CD14-positive monocyte (primary cell): ENCODE measurements at regions not wholly inside any gene's neighbourhood (a gene's known extent, or its start where the extent isn't known, plus 50 kb on each side); places are given as distances from the start of the nearest gene placed in this dataset.

Experiments
- DNase-seq, 3 donors: peaks; one replicate each; pipeline ENCODE4 v3.0.0-alpha.2; 2011 to 2022
- H2AFZ ChIP-seq: 2 replicates; pipeline ENCODE4 v1.6.0; 2012; ENCODE audit warnings: mild to moderate bottlenecking, low read depth, low read length, inconsistent platforms; ENCODE audit not compliant: insufficient read depth, poor library complexity, severe bottlenecking
- H3K27ac ChIP-seq, 2 donors: 1 replicate in 1 of 2; 2 replicates in 1 of 2; pipeline ENCODE4 v1.5.1; 2012 to 2013; ENCODE audit warnings: low read length in 2 of 2, control low read depth in 1 of 2, inconsistent platforms in 1 of 2, low read depth in 1 of 2, mild to moderate bottlenecking in 1 of 2
- H3K27me3 ChIP-seq, 2 donors: one replicate each; pipeline versions ENCODE4 v1.6.0 to v1.6.1; 2011 to 2013; ENCODE audit warnings: low read length in 2 of 2; ENCODE audit not compliant: control insufficient read depth in 2 of 2, insufficient read depth in 2 of 2
- H3K36me3 ChIP-seq, 2 donors: replicated peaks in 1 of 2; 1 replicate in 1 of 2; 2 replicates in 1 of 2; pipeline versions ENCODE4 v1.5.1 to v1.6.1; 2012 to 2013; ENCODE audit warnings: low read length in 2 of 2, control low read depth in 1 of 2, inconsistent platforms in 1 of 2, mild to moderate bottlenecking in 1 of 2; ENCODE audit not compliant: insufficient read depth in 2 of 2, control insufficient read depth in 1 of 2
- H3K4me1 ChIP-seq, 2 donors: 1 replicate in 1 of 2; 2 replicates in 1 of 2; pipeline versions ENCODE4 v1.5.1 to v1.6.1; 2012 to 2013; ENCODE audit warnings: low read length in 2 of 2, control low read depth in 1 of 2, inconsistent platforms in 1 of 2, mild to moderate bottlenecking in 1 of 2, moderate library complexity in 1 of 2; ENCODE audit not compliant: insufficient read depth in 2 of 2, control insufficient read depth in 1 of 2
- H3K4me2 ChIP-seq: replicated peaks from 2 replicates; pipeline ENCODE3; 2012; ENCODE audit warnings: low read length, moderate library complexity, mild to moderate bottlenecking; ENCODE audit not compliant: poor library complexity, severe bottlenecking; ENCODE audit errors: extremely low read depth
- H3K4me3 ChIP-seq, 3 experiments: fragments of 200-600 bp in 1 of 3; sonication (generic) in 1 of 3; replicated peaks in 1 of 3; 1 replicate in 2 of 3; 2 replicates in 1 of 3; pipeline ENCODE4 v1.5.1; 2011 to 2013; ENCODE audit warnings: low read length in 3 of 3, mild to moderate bottlenecking in 3 of 3, control low read depth in 2 of 3, low read depth in 2 of 3, inconsistent platforms in 1 of 3, moderate library complexity in 1 of 3
- H3K79me2 ChIP-seq: 2 replicates; pipeline ENCODE4 v1.6.0; 2012; ENCODE audit warnings: mild to moderate bottlenecking, control low read depth, inconsistent platforms, low read length, moderate library complexity; ENCODE audit not compliant: insufficient read depth
- H3K9ac ChIP-seq: 2 replicates; pipeline ENCODE4 v1.6.0; 2017; ENCODE audit warnings: low read length, mild to moderate bottlenecking; ENCODE audit not compliant: insufficient read depth, poor library complexity, severe bottlenecking
- H3K9me3 ChIP-seq, 2 donors: replicated peaks in 1 of 2; 1 replicate in 1 of 2; 2 replicates in 1 of 2; pipeline versions ENCODE4 v1.5.1 to v1.6.1; 2012 to 2013; ENCODE audit warnings: low read length in 2 of 2, control low read depth in 1 of 2; ENCODE audit not compliant: control insufficient read depth in 1 of 2, insufficient read depth in 1 of 2
- H4K20me1 ChIP-seq: 2 replicates; pipeline ENCODE4 v1.6.0; 2012; ENCODE audit warnings: mild to moderate bottlenecking, low read length, control low read depth, moderate library complexity; ENCODE audit not compliant: insufficient read depth
- H3K27ac Mint-ChIP-seq, 7 donors: one replicate each; pipeline ENCODE4 v1.8.0; 2020; ENCODE audit warnings: mild to moderate bottlenecking in 7 of 7, mixed read lengths in 7 of 7, moderate library complexity in 6 of 7, inconsistent platforms in 2 of 7
- H3K27me3 Mint-ChIP-seq, 3 donors: one replicate each; pipeline ENCODE4 v1.8.0; 2021 to 2022; ENCODE audit warnings: low read depth in 3 of 3, mild to moderate bottlenecking in 3 of 3, mixed read lengths in 3 of 3, moderate library complexity in 3 of 3, inconsistent platforms in 1 of 3
- H3K36me3 Mint-ChIP-seq, 2 donors: one replicate each; pipeline ENCODE4 v1.8.0; 2020; ENCODE audit warnings: mixed read lengths in 2 of 2, inconsistent platforms in 1 of 2, mild to moderate bottlenecking in 1 of 2
- H3K4me1 Mint-ChIP-seq: one replicate; pipeline ENCODE4 v1.8.0; 2020; ENCODE audit warnings: mild to moderate bottlenecking, mixed read lengths
- H3K4me3 Mint-ChIP-seq, 2 donors: one replicate each; pipeline ENCODE4 v1.8.0; 2020; ENCODE audit warnings: mild to moderate bottlenecking in 2 of 2, mixed read lengths in 2 of 2, moderate library complexity in 1 of 2
- H3K9me3 Mint-ChIP-seq, 7 donors: one replicate each; pipeline ENCODE4 v1.8.0; 2020 to 2022; ENCODE audit warnings: mixed read lengths in 7 of 7, mild to moderate bottlenecking in 6 of 7, moderate library complexity in 6 of 7, inconsistent platforms in 2 of 7
- CTCF ChIP-seq: fragments of 200-600 bp; IDR thresholded peaks from one replicate; pipeline ENCODE4 v1.8.0; 2022; ENCODE audit warnings: antibody characterized with exemption, mild to moderate bottlenecking
- WGBS: methylation state at CpG from one replicate; pipeline ENCODE4 v1.1.5; 2013; ENCODE audit warnings: missing lambda C conversion rate; ENCODE audit not compliant: insufficient coverage; 5-methylcytosine and 5-hydroxymethylcytosine counted together
- intact Hi-C, 2 donors: fragments of 100-400 bp; cut with micrococcal nuclease; formaldehyde crosslinking; loops; one replicate each; pipeline versions ENCODE4 v1.15.0 to v1.15.1; 2023

- TF ChIP-seq CTCF = no peak
- Mint-ChIP-seq H3K27me3 (peaks cover 2 to 10% (median 3%) of the 10 kb centered on the region in 3 donors), H3K9me3 (peaks cover 0 to 1% (median 0%) of the 10 kb centered on the region in 7 donors), H3K27ac (peak overlapping the region in 1 of 7 donors; percentile 23), H3K4me3 (no peak overlapping the region), H3K4me1 (no peaks in the 10 kb centered on the region), H3K36me3 (no peaks in the 10 kb centered on the region)
- no peak overlapping the region for H3K27ac ChIP-seq
- no peak overlapping the region for H3K4me3 ChIP-seq
- WGBS = 90% methylated on average over 10 of the region's 11 CpGs
- H3K9me3 ChIP-seq = no peaks in the 10 kb centered on the region
- no peaks in the 10 kb centered on the region for H3K36me3 ChIP-seq
- no peak overlapping the region for H3K4me2 ChIP-seq
- no peaks in the 10 kb centered on the region for H4K20me1 ChIP-seq
- intact Hi-C loops = no loop called here
- no peak overlapping the region for H2AFZ ChIP-seq
- H3K27me3 ChIP-seq = peaks cover 0 to 3% of the 10 kb centered on the region in 2 donors
- H3K79me2 ChIP-seq = no peaks in the 10 kb centered on the region
- no peak overlapping the region for H3K9ac ChIP-seq
- DNase-seq = no peak
- H3K4me1 ChIP-seq = no peaks in the 10 kb centered on the region
These were observed 141.4 kb downstream of the C5orf15 start for GRCh38 chr5:133827011-133827410.

GRCh38 chr5:133825631-133826289 is 142.7 kb downstream of the C5orf15 start:
- H3K9me3 Mint-ChIP-seq = peaks cover 0 to 1% (median 0%) of the 10 kb centered on the region in 7 donors
- no peak overlapping the region for H3K4me3 ChIP-seq
- H3K36me3 ChIP-seq = no peaks in the 10 kb centered on the region
- no peaks in the 10 kb centered on the region for H3K9me3 ChIP-seq
- no peak overlapping the region for H3K9ac ChIP-seq
- peak overlapping the region in 1 of 2 donors; percentile 32 for H3K4me3 Mint-ChIP-seq
- no peaks in the 10 kb centered on the region for H3K27me3 ChIP-seq
- no peak overlapping the region for H3K27ac Mint-ChIP-seq
- DNase-seq = no peak
- H3K27me3 Mint-ChIP-seq = peaks cover 4 to 11% (median 9%) of the 10 kb centered on the region in 3 donors
- no peak overlapping the region for H3K4me2 ChIP-seq
- H2AFZ ChIP-seq = no peak overlapping the region
- WGBS = 85% methylated on average over 15 of the region's 15 CpGs
- no peak for TF ChIP-seq CTCF
- H3K4me1 Mint-ChIP-seq = no peaks in the 10 kb centered on the region
- no peak overlapping the region for H3K27ac ChIP-seq
- H4K20me1 ChIP-seq = no peaks in the 10 kb centered on the region
- no peaks in the 10 kb centered on the region for H3K36me3 Mint-ChIP-seq
- H3K4me1 ChIP-seq = no peaks in the 10 kb centered on the region
- intact Hi-C loops = no loop called here
- H3K79me2 ChIP-seq = no peaks in the 10 kb centered on the region
